B cell (primary cell): ENCODE measurements at regions not wholly inside any gene's neighbourhood (a gene's known extent, or its start where the extent isn't known, plus 50 kb on each side); places are given as distances from the start of the nearest gene placed in this dataset.

ENCODE experiments used
- ATAC-seq: fragments of 200-7000 bp; cut with Tn5 transposase; one replicate; pipeline ENCODE4 v1.10.0; 2021; ENCODE audit warnings: low read depth, mild to moderate bottlenecking, moderate number of reproducible peaks, moderate library complexity
- CTCF ChIA-PET: fragments of 350-600 bp; sonication (Branson Sonifier 250); formaldehyde crosslinking; loops from one replicate; lab custom pipeline; 2021; ENCODE audit warnings: antibody characterized with exemption, inconsistent platforms; lab: Charles Lee
- POLR2A ChIA-PET: fragments of 350-600 bp; sonication (Branson Sonifier 250); formaldehyde crosslinking; loops from one replicate; lab custom pipeline; 2021; ENCODE audit warnings: antibody characterized with exemption; lab: Charles Lee
- DNase-seq: peaks from one replicate; pipeline ENCODE4 v3.0.0; 2013
- H2AFZ ChIP-seq: 2 replicates; pipeline ENCODE4 v1.6.1; 2012; ENCODE audit warnings: mild to moderate bottlenecking, low read depth, low read length; ENCODE audit not compliant: insufficient read depth, poor library complexity, severe bottlenecking
- H3K27ac ChIP-seq, 2 donors: 1 replicate in 1 of 2; 2 replicates in 1 of 2; pipeline ENCODE4 v1.5.1; 2012 to 2013; ENCODE audit warnings: low read length in 2 of 2, mild to moderate bottlenecking in 2 of 2, moderate library complexity in 1 of 2
- H3K27me3 ChIP-seq, 4 experiments: fragments of 200-600 bp in 1 of 4; sonication (generic) in 1 of 4; replicated peaks in 1 of 4; 1 replicate in 2 of 4; 2 replicates in 2 of 4; pipeline versions ENCODE4 v1.6.1 to v1.7.0; 2013 to 2016; ENCODE audit warnings: low read length in 3 of 4, mild to moderate bottlenecking in 2 of 4, mixed read lengths in 1 of 4, moderate library complexity in 1 of 4; ENCODE audit not compliant: insufficient read depth in 4 of 4, control insufficient read depth in 3 of 4; ENCODE audit errors: control extremely low read depth in 1 of 4
- H3K36me3 ChIP-seq, 2 experiments: replicated peaks in 1 of 2; 1 replicate in 1 of 2; 2 replicates in 1 of 2; pipeline versions ENCODE4 v1.6.1 to v1.7.1; 2013; ENCODE audit warnings: low read length in 1 of 2; ENCODE audit not compliant: insufficient read depth in 2 of 2, control insufficient read depth in 1 of 2; ENCODE audit errors: control extremely low read depth in 1 of 2, extremely low read depth in 1 of 2
- H3K4me1 ChIP-seq, 2 donors: fragments of 200-600 bp in 1 of 2; sonication (generic) in 1 of 2; 1 replicate in 1 of 2; 2 replicates in 1 of 2; pipeline versions ENCODE4 v1.5.1 to v1.6.1; 2013 to 2017; ENCODE audit warnings: low read length in 2 of 2; ENCODE audit not compliant: control insufficient read depth in 2 of 2, insufficient read depth in 2 of 2
- H3K4me2 ChIP-seq: replicated peaks from 2 replicates; pipeline ENCODE3; 2012; ENCODE audit warnings: mild to moderate bottlenecking, low read depth, low read length; ENCODE audit not compliant: poor library complexity, severe bottlenecking
- H3K4me3 ChIP-seq, 5 experiments: fragments of 200-600 bp in 1 of 5; sonication (generic) in 1 of 5; 1 replicate in 3 of 5; 2 replicates in 2 of 5; pipeline versions ENCODE4 v1.5.1 to v1.7.0; 2011 to 2016; ENCODE audit warnings: low read length in 4 of 5, mild to moderate bottlenecking in 4 of 5, low read depth in 2 of 5, control low read depth in 1 of 5, moderate library complexity in 1 of 5; ENCODE audit not compliant: insufficient read depth in 1 of 5; ENCODE audit errors: control extremely low read depth in 1 of 5, extremely low read depth in 1 of 5
- H3K79me2 ChIP-seq: fragments of 200-600 bp; sonication (generic); one replicate; pipeline ENCODE4 v1.6.0; 2016; ENCODE audit warnings: low read length; ENCODE audit not compliant: control insufficient read depth, insufficient read depth
- H3K9ac ChIP-seq: fragments of 200-600 bp; sonication (generic); 2 replicates; pipeline ENCODE4 v1.6.1; 2017; ENCODE audit warnings: mild to moderate bottlenecking, low read length, moderate library complexity
- H3K9me3 ChIP-seq, 3 donors: one replicate each; pipeline versions ENCODE4 v1.6.1 to v1.7.1; 2013; ENCODE audit warnings: low read length in 2 of 3; ENCODE audit not compliant: control insufficient read depth in 2 of 3, insufficient read depth in 1 of 3; ENCODE audit errors: control extremely low read depth in 1 of 3
- H4K20me1 ChIP-seq: 2 replicates; pipeline ENCODE4 v1.6.0; 2012; ENCODE audit warnings: mild to moderate bottlenecking, low read length; ENCODE audit not compliant: insufficient read depth, control insufficient read depth, poor library complexity, severe bottlenecking
- H3K27ac Mint-ChIP-seq: one replicate; pipeline ENCODE4 v1.8.0; 2021; ENCODE audit warnings: mixed read lengths
- H3K27me3 Mint-ChIP-seq: one replicate; pipeline ENCODE4 v1.8.0; 2021; ENCODE audit warnings: mixed read lengths
- H3K4me1 Mint-ChIP-seq: one replicate; pipeline ENCODE4 v1.8.0; 2021; ENCODE audit warnings: mixed read lengths
- H3K4me3 Mint-ChIP-seq: one replicate; pipeline ENCODE4 v1.8.0; 2021; ENCODE audit warnings: mixed read lengths
- H3K9me3 Mint-ChIP-seq: one replicate; pipeline ENCODE4 v1.8.0; 2022; ENCODE audit warnings: mixed read lengths; ENCODE audit not compliant: insufficient read depth
- CTCF ChIP-seq: fragments of 200-600 bp; IDR thresholded peaks from one replicate; pipeline ENCODE4 v1.8.0; 2022; ENCODE audit warnings: antibody characterized with exemption, mild to moderate bottlenecking
- EZH2 ChIP-seq: IDR thresholded peaks from 2 replicates; pipeline ENCODE4 v1.6.1; 2012; ENCODE audit warnings: borderline replicate concordance, low read depth, mild to moderate bottlenecking, moderate library complexity, low read length; ENCODE audit not compliant: insufficient read depth, poor library complexity, severe bottlenecking
- WGBS: methylation state at CpG from one replicate; pipeline ENCODE4 v1.1.5; 2013; ENCODE audit warnings: missing lambda C conversion rate; ENCODE audit not compliant: insufficient coverage; 5-methylcytosine and 5-hydroxymethylcytosine counted together
- intact Hi-C: fragments of 100-400 bp; cut with micrococcal nuclease; formaldehyde crosslinking; loops from one replicate; pipeline ENCODE4 v1.10.0; 2022

DNA sequence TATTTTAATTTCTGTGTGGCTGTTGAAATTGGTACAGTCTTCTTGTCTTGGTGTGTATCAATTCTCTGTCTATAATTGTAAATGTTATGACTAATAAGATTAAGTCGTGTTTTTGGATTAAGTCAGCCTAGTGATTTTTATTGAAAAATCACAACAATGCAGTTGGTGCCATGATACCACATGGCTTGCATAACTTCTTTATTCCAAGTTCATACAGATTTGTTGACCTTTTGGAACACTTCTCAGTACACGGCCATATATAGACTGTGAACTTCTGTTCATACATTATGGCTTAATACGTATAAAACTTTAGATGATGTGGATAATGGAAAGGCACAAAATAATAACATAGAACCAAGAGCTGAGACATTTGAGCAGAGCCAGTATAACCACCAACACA, 121.2 kb upstream of the NAALADL2 start:
- H3K27ac Mint-ChIP-seq, result no peak overlapping the region
- ATAC-seq (no peak), DNase-seq (no peak)
- H3K4me1 Mint-ChIP-seq, result no peaks in the 10 kb centered on the region
- H3K4me3 Mint-ChIP-seq, result no peak overlapping the region
- Histone ChIP-seq H3K36me3 (no peaks in the 10 kb centered on the region), H4K20me1 (no peaks in the 10 kb centered on the region), H3K27me3 (no peaks in the 10 kb centered on the region), H3K79me2 (no peaks in the 10 kb centered on the region), H3K4me3 (no peak overlapping the region), H3K27ac (no peak overlapping the region), H2AFZ (no peak overlapping the region), H3K4me2 (no peak overlapping the region), H3K9ac (no peak overlapping the region), H3K9me3 (peaks cover 0 to 17% (median 0%) of the 10 kb centered on the region in 3 donors), H3K4me1 (no peaks in the 10 kb centered on the region)
- no peak for TF ChIP-seq EZH2
- no peak for TF ChIP-seq CTCF
- ChIA-PET POLR2A (no interaction called here), CTCF (no interaction called here)
- no CpG with 5 or more reads among the region's 3 CpGs for WGBS
- no peaks in the 10 kb centered on the region for H3K27me3 Mint-ChIP-seq
- intact Hi-C loops, result no loop called here
- peaks cover 2% of the 10 kb centered on the region for H3K9me3 Mint-ChIP-seq

DNA sequence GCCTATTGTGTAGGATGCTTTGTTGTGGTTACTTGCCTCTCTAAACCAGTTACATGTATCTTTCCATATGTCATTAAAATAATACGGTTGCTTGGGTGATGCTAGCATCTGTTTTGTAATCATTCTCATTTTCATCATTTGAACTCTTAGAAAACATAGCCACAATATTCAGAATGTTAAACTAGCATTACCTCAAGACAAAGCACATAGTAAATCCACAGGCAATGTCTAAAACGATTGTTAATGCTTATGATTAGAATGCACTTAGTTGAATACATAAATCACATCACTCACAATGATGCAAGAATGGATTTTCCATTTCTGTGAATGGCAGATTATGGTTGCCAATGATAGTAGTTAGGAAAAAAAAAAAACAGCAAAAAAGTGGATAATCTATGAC, 110.0 kb upstream of the NAALADL2 start:
- WGBS, result no CpG with 5 or more reads among the region's 2 CpGs
- H3K9me3 ChIP-seq, result peaks cover 0 to 4% (median 0%) of the 10 kb centered on the region in 3 donors

More for the DNA sequence above, 110.0 kb upstream of the NAALADL2 start:
- POLR2A ChIA-PET, result no interaction called here
- intact Hi-C loops, result no loop called here
- Mint-ChIP-seq H3K27ac (no peak overlapping the region), H3K9me3 (peaks cover 10% of the 10 kb centered on the region), H3K4me1 (no peaks in the 10 kb centered on the region), H3K4me3 (no peak overlapping the region), H3K27me3 (no peaks in the 10 kb centered on the region)
- Histone ChIP-seq H3K9ac (no peak overlapping the region), H3K79me2 (no peaks in the 10 kb centered on the region), H4K20me1 (no peaks in the 10 kb centered on the region), H2AFZ (no peak overlapping the region), H3K27me3 (no peaks in the 10 kb centered on the region), H3K4me1 (no peaks in the 10 kb centered on the region), H3K27ac (no peak overlapping the region), H3K4me3 (no peak overlapping the region), H3K4me2 (no peak overlapping the region), H3K36me3 (no peaks in the 10 kb centered on the region)
- CTCF ChIA-PET, result no interaction called here
- DNase-seq (no peak), ATAC-seq (no peak)
- TF ChIP-seq EZH2 (no peak), CTCF (no peak)
